HG03064 (cell line): ENCODE measurements at regions not wholly inside any gene's neighbourhood (a gene's known extent, or its start where the extent isn't known, plus 50 kb on each side); places are given as distances from the start of the nearest gene placed in this dataset.
"Not testable (repeated sequence)": the region's sequence is repeated elsewhere in the genome, so short reads cannot be mapped to it uniquely, and the experiment has no call there.

Experiments used
- ATAC-seq: cut with Tn5 transposase; IDR thresholded peaks from one replicate; pipeline ENCODE4 v1.9.1; 2021; ENCODE audit warnings: low read depth; ENCODE audit not compliant: unreplicated experiment

GRCh38 chr14:49036984-49037516 lies 549.1 kb downstream of the RPS29 start:
- ATAC-seq, result no peak

GRCh38 chr14:49036266-49036665 lies 549.9 kb downstream of the RPS29 start:
- no peak for ATAC-seq

GRCh38 chr14:49033131-49033530 lies 553.0 kb downstream of the RPS29 start:
- ATAC-seq, result no peak

- not testable (repeated sequence) for ATAC-seq
Observed at GRCh38 chr14:49031710-49032109, 554.5 kb downstream of the RPS29 start.

GRCh38 chr14:49019467-49020115 lies 566.6 kb downstream of the RPS29 start:
- no peak for ATAC-seq

GRCh38 chr14:49017447-49017846 lies 568.7 kb downstream of the RPS29 start:
- no peak for ATAC-seq

GRCh38 chr14:49016381-49016780 lies 569.8 kb downstream of the RPS29 start:
- ATAC-seq, result no peak

GRCh38 chr14:49014476-49014875 lies 571.7 kb downstream of the RPS29 start:
- no peak for ATAC-seq

- no peak for ATAC-seq
Observed at GRCh38 chr14:49008363-49008762, 577.8 kb downstream of the RPS29 start.

- no peak for ATAC-seq
Observed at GRCh38 chr14:48991141-48991540, 595.0 kb downstream of the RPS29 start.

- ATAC-seq, result no peak
Observed at GRCh38 chr14:48983351-48983888, 602.8 kb downstream of the RPS29 start.

GRCh38 chr14:48974994-48975393 lies 611.2 kb downstream of the RPS29 start:
- no peak for ATAC-seq

- no peak for ATAC-seq
Observed at GRCh38 chr14:48973151-48973550, 613.0 kb downstream of the RPS29 start.

GRCh38 chr14:48970943-48971342 lies 615.2 kb downstream of the RPS29 start:
- no peak for ATAC-seq

- no peak for ATAC-seq
Observed at GRCh38 chr14:48967419-48967818, 618.8 kb downstream of the RPS29 start.

GRCh38 chr14:48963231-48963790 lies 622.9 kb downstream of the RPS29 start:
- ATAC-seq, result no peak

- ATAC-seq, result no peak
Observed at GRCh38 chr14:48957486-48957885, 628.7 kb downstream of the RPS29 start.

- ATAC-seq, result no peak
Observed at GRCh38 chr14:48955857-48956256, 630.3 kb downstream of the RPS29 start.

- ATAC-seq, result no peak
Observed at GRCh38 chr14:48954446-48954845, 631.7 kb downstream of the RPS29 start.

- no peak for ATAC-seq
Observed at GRCh38 chr14:48944809-48945208, 641.4 kb downstream of the RPS29 start.

- no peak for ATAC-seq
Observed at GRCh38 chr14:48943913-48944312, 642.3 kb downstream of the RPS29 start.
